ENCODE measurements at regions not wholly inside any gene's neighbourhood (a gene's known extent, or its start where the extent isn't known, plus 50 kb on each side); places are given as distances from the start of the nearest gene placed in this dataset.

- Histone ChIP-seq H3K27me3 (ENCODE audit: control insufficient read depth in 2 of 2, insufficient read depth in 1 of 2, low read length in 1 of 2) (no peaks in the 10 kb centered on the region), H3K27ac (ENCODE audit: low read depth in 1 of 2, low read length in 1 of 2) (no peak overlapping the region), H3K4me1 (ENCODE audit: control insufficient read depth in 2 of 2, insufficient read depth in 2 of 2, low read length in 2 of 2) (no peaks in the 10 kb centered on the region), H3K4me3 (ENCODE audit: low read length in 2 of 2) (no peak overlapping the region), H3K9me3 (ENCODE audit: control insufficient read depth in 2 of 2, insufficient read depth in 1 of 2, low read length in 1 of 2) (no peaks in the 10 kb centered on the region), H3K36me3 (ENCODE audit: control insufficient read depth in 2 of 2, insufficient read depth in 2 of 2, low read length in 1 of 2) (no peaks in the 10 kb centered on the region)
- DNase-seq (ENCODE audit: low read depth in 6 of 9, low spot score in 9 of 9), result no peak
- WGBS, result 94% methylated on average over 7 of the region's 7 CpGs
These were observed 186.0 kb upstream of the MKI67 start for GRCh38 chr10:128312250-128312649.

DNA sequence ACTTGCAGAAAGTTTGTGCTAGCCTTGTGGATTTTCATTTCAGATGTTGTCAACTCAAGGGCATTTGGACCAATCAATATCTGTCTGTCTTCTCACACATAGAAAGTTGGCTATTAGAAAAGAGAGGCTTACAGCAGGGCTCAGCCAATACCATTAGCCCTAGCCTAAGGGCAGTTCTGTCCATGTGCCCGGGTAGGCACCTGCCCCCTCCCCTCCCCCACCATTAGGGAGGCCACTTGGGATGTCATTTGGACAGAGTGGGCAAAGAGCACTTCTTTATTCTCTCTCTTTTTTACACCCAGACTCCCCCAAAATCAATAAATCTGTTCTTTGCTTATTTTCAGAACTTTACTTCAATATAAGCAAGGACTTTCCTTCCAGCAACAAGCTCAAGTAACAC is 188.5 kb upstream of the MKI67 start:
- 71% methylated on average over 1 of the region's 1 CpG for WGBS
- DNase-seq (ENCODE audit: low read depth in 6 of 9, low spot score in 9 of 9), result no peak
- Histone ChIP-seq H3K27me3 (ENCODE audit: control insufficient read depth in 2 of 2, insufficient read depth in 1 of 2, low read length in 1 of 2) (no peaks in the 10 kb centered on the region), H3K36me3 (ENCODE audit: control insufficient read depth in 2 of 2, insufficient read depth in 2 of 2, low read length in 1 of 2) (no peaks in the 10 kb centered on the region), H3K27ac (ENCODE audit: low read depth in 1 of 2, low read length in 1 of 2) (no peak overlapping the region), H3K4me1 (ENCODE audit: control insufficient read depth in 2 of 2, insufficient read depth in 2 of 2, low read length in 2 of 2) (no peaks in the 10 kb centered on the region), H3K9me3 (ENCODE audit: control insufficient read depth in 2 of 2, insufficient read depth in 1 of 2, low read length in 1 of 2) (no peaks in the 10 kb centered on the region), H3K4me3 (ENCODE audit: low read length in 2 of 2) (no peak overlapping the region)

DNA sequence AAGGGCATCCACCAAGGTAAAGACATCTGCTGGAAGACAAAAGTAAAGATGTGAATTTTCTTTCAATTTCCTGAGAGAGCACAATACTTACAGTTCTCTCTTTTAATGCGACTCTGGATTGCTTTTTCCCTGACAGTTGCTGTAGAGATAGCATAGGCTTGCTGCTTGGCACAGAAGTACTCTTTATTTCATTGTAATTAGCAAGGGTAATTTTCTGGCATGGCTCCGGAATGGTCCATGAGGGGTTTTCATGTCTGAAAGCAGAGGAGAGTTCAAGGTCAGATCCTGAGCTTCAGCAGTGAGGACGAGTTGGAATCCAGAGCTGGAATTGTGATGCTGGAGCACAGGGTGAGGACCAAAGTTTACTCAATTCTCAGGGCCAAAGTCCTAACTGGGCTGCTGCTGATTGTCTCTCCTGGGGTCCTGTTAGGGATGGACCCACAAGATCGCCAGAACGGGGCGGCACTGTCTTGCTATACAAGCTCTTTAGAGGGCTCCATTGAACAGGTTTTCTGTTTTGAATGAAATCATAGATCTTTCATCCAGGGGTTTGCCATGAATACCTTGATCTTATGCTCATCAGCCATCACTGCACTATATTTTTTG is 190.0 kb upstream of the MKI67 start:
- Histone ChIP-seq H3K4me3 (ENCODE audit: low read length in 2 of 2) (no peak overlapping the region), H3K36me3 (ENCODE audit: control insufficient read depth in 2 of 2, insufficient read depth in 2 of 2, low read length in 1 of 2) (no peaks in the 10 kb centered on the region), H3K27me3 (ENCODE audit: control insufficient read depth in 2 of 2, insufficient read depth in 1 of 2, low read length in 1 of 2) (no peaks in the 10 kb centered on the region), H3K9me3 (ENCODE audit: control insufficient read depth in 2 of 2, insufficient read depth in 1 of 2, low read length in 1 of 2) (no peaks in the 10 kb centered on the region), H3K4me1 (ENCODE audit: control insufficient read depth in 2 of 2, insufficient read depth in 2 of 2, low read length in 2 of 2) (no peaks in the 10 kb centered on the region), H3K27ac (ENCODE audit: low read depth in 1 of 2, low read length in 1 of 2) (no peak overlapping the region)
- 94% methylated on average over 6 of the region's 6 CpGs for WGBS
- no peak for DNase-seq (ENCODE audit: low read depth in 6 of 9, low spot score in 9 of 9)

GRCh38 chr10:128316925-128317324 is 190.7 kb upstream of the MKI67 start:
- 92% methylated on average over 7 of the region's 7 CpGs for WGBS
- Histone ChIP-seq H3K4me1 (ENCODE audit: control insufficient read depth in 2 of 2, insufficient read depth in 2 of 2, low read length in 2 of 2) (no peaks in the 10 kb centered on the region), H3K4me3 (ENCODE audit: low read length in 2 of 2) (no peak overlapping the region), H3K9me3 (ENCODE audit: control insufficient read depth in 2 of 2, insufficient read depth in 1 of 2, low read length in 1 of 2) (no peaks in the 10 kb centered on the region), H3K36me3 (ENCODE audit: control insufficient read depth in 2 of 2, insufficient read depth in 2 of 2, low read length in 1 of 2) (no peaks in the 10 kb centered on the region), H3K27me3 (ENCODE audit: control insufficient read depth in 2 of 2, insufficient read depth in 1 of 2, low read length in 1 of 2) (no peaks in the 10 kb centered on the region), H3K27ac (ENCODE audit: low read depth in 1 of 2, low read length in 1 of 2) (no peak overlapping the region)
- DNase-seq (ENCODE audit: low read depth in 6 of 9, low spot score in 9 of 9), result no peak

GRCh38 chr10:128318366-128318765 is 192.1 kb upstream of the MKI67 start:
- Histone ChIP-seq H3K27ac (ENCODE audit: low read depth in 1 of 2, low read length in 1 of 2) (no peak overlapping the region), H3K4me3 (ENCODE audit: low read length in 2 of 2) (no peak overlapping the region), H3K4me1 (ENCODE audit: control insufficient read depth in 2 of 2, insufficient read depth in 2 of 2, low read length in 2 of 2) (no peaks in the 10 kb centered on the region), H3K36me3 (ENCODE audit: control insufficient read depth in 2 of 2, insufficient read depth in 2 of 2, low read length in 1 of 2) (no peaks in the 10 kb centered on the region), H3K27me3 (ENCODE audit: control insufficient read depth in 2 of 2, insufficient read depth in 1 of 2, low read length in 1 of 2) (no peaks in the 10 kb centered on the region), H3K9me3 (ENCODE audit: control insufficient read depth in 2 of 2, insufficient read depth in 1 of 2, low read length in 1 of 2) (no peaks in the 10 kb centered on the region)
- WGBS, result 93% methylated on average over 10 of the region's 10 CpGs
- DNase-seq (ENCODE audit: low read depth in 6 of 9, low spot score in 9 of 9), result no peak

- Histone ChIP-seq H3K27ac (ENCODE audit: low read depth in 1 of 2, low read length in 1 of 2) (no peak overlapping the region), H3K27me3 (ENCODE audit: control insufficient read depth in 2 of 2, insufficient read depth in 1 of 2, low read length in 1 of 2) (no peaks in the 10 kb centered on the region), H3K4me3 (ENCODE audit: low read length in 2 of 2) (no peak overlapping the region), H3K36me3 (ENCODE audit: control insufficient read depth in 2 of 2, insufficient read depth in 2 of 2, low read length in 1 of 2) (no peaks in the 10 kb centered on the region), H3K4me1 (ENCODE audit: control insufficient read depth in 2 of 2, insufficient read depth in 2 of 2, low read length in 2 of 2) (no peaks in the 10 kb centered on the region), H3K9me3 (ENCODE audit: control insufficient read depth in 2 of 2, insufficient read depth in 1 of 2, low read length in 1 of 2) (no peaks in the 10 kb centered on the region)
- 69% methylated on average over 4 of the region's 4 CpGs for WGBS
- no peak for DNase-seq (ENCODE audit: low read depth in 6 of 9, low spot score in 9 of 9)
These were observed 192.7 kb upstream of the MKI67 start for GRCh38 chr10:128318913-128319312.

- H3K36me3 ChIP-seq (ENCODE audit: control insufficient read depth in 2 of 2, insufficient read depth in 2 of 2, low read length in 1 of 2), result no peaks in the 10 kb centered on the region
- H3K4me1 ChIP-seq (ENCODE audit: control insufficient read depth in 2 of 2, insufficient read depth in 2 of 2, low read length in 2 of 2), result no peaks in the 10 kb centered on the region
- no peak for DNase-seq (ENCODE audit: low read depth in 6 of 9, low spot score in 9 of 9)
- no peak overlapping the region for H3K27ac ChIP-seq (ENCODE audit: low read depth in 1 of 2, low read length in 1 of 2)
- no peaks in the 10 kb centered on the region for H3K27me3 ChIP-seq (ENCODE audit: control insufficient read depth in 2 of 2, insufficient read depth in 1 of 2, low read length in 1 of 2)
- H3K4me3 ChIP-seq (ENCODE audit: low read length in 2 of 2), result no peak overlapping the region
- no peaks in the 10 kb centered on the region for H3K9me3 ChIP-seq (ENCODE audit: control insufficient read depth in 2 of 2, insufficient read depth in 1 of 2, low read length in 1 of 2)
- 92% methylated on average over 7 of the region's 7 CpGs for WGBS
These were observed 195.9 kb upstream of the MKI67 start for GRCh38 chr10:128322106-128322505.

GRCh38 chr10:128322950-128323349 is 196.7 kb upstream of the MKI67 start:
- Histone ChIP-seq H3K27ac (ENCODE audit: low read depth in 1 of 2, low read length in 1 of 2) (no peak overlapping the region), H3K4me3 (ENCODE audit: low read length in 2 of 2) (no peak overlapping the region), H3K4me1 (ENCODE audit: control insufficient read depth in 2 of 2, insufficient read depth in 2 of 2, low read length in 2 of 2) (no peaks in the 10 kb centered on the region), H3K36me3 (ENCODE audit: control insufficient read depth in 2 of 2, insufficient read depth in 2 of 2, low read length in 1 of 2) (no peaks in the 10 kb centered on the region), H3K9me3 (ENCODE audit: control insufficient read depth in 2 of 2, insufficient read depth in 1 of 2, low read length in 1 of 2) (no peaks in the 10 kb centered on the region), H3K27me3 (ENCODE audit: control insufficient read depth in 2 of 2, insufficient read depth in 1 of 2, low read length in 1 of 2) (no peaks in the 10 kb centered on the region)
- DNase-seq (ENCODE audit: low read depth in 6 of 9, low spot score in 9 of 9), result no peak
- WGBS, result 95% methylated on average over 1 of the region's 1 CpG

DNA sequence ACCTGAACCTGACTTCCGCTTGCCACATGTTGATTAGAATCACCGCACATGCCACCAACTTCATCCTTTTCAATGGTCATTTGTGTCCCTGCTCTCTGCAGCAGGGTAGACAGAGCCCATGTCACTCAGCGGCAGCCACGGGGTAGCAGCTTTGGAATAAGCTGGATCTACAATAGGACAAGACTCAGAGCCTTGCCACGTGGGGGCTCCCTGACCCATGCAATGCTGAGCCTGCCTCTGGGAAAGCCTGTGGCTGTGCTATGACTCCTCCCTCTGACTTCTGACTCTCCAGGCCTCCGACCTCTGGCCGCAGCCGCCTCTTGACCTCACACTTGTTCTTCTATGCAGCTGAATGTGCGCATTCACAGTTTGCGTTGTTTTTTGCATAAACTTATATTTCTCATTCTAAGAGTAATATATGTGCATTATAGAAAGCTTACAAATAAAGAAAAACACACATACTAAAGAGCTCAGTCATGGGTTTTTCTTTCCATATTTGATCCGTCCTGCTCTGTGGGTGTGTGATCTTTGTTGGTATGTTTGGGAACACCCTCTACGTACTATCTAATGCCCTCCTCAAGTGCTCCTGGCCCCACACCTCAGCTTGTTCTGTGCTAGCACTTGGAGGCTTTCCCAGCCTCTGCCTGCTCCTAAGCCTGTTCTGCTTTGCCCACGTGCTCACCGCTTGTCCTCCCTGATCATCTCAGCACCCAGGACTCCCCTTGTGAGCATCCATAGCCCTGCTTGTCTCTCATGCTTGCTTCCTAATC is 198.0 kb upstream of the MKI67 start:
- H3K4me3 ChIP-seq (ENCODE audit: low read length in 2 of 2), result no peak overlapping the region
- no peak for DNase-seq (ENCODE audit: low read depth in 6 of 9, low spot score in 9 of 9)
- H3K4me1 ChIP-seq (ENCODE audit: control insufficient read depth in 2 of 2, insufficient read depth in 2 of 2, low read length in 2 of 2), result no peaks in the 10 kb centered on the region
- H3K36me3 ChIP-seq (ENCODE audit: control insufficient read depth in 2 of 2, insufficient read depth in 2 of 2, low read length in 1 of 2), result no peaks in the 10 kb centered on the region
- no peaks in the 10 kb centered on the region for H3K27me3 ChIP-seq (ENCODE audit: control insufficient read depth in 2 of 2, insufficient read depth in 1 of 2, low read length in 1 of 2)
- H3K27ac ChIP-seq (ENCODE audit: low read depth in 1 of 2, low read length in 1 of 2), result no peak overlapping the region
- H3K9me3 ChIP-seq (ENCODE audit: control insufficient read depth in 2 of 2, insufficient read depth in 1 of 2, low read length in 1 of 2), result no peaks in the 10 kb centered on the region
- 64% methylated on average over 14 of the region's 14 CpGs for WGBS

All from thymus (tissue), 11 donors.